ENCODE measurements at regions not wholly inside any gene's neighbourhood (a gene's known extent, or its start where the extent isn't known, plus 50 kb on each side); places are given as distances from the start of the nearest gene placed in this dataset.

DNA sequence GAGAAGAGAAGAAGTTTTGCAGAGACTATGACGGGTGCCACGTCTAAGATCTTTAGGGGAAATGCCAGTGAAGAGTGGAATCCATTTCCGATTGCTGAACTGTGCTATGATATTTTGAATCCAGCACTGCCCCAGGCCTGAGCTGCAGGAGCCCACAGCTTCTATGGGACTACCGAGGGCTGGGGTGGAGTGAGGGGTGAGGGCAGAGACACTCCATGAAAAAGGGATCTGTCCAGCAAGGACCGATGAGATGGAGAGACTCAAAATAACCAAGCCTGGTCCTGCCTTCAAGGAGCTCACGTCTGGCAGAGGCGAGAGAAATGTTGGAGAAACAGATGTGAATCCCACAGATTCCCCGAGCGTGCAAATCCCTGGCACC is 79.8 kb upstream of the MEF2A start:
- no peaks in the 10 kb centered on the region for H3K9me3 ChIP-seq (ENCODE audit: insufficient read depth in 2 of 2, low read depth in 1 of 2, low read length in 1 of 2)
- no peak overlapping the region for H3K14ac ChIP-seq (ENCODE audit: insufficient read length)
- POLR2A ChIA-PET (ENCODE audit: partially characterized antibody): interaction anchor here (0.9 kb wide), 1 partner anchor 188 kb away, joined by 3 read pairs; no protein-coding TSS in a partner anchor
- no peak overlapping the region for H4K5ac ChIP-seq (ENCODE audit: insufficient read length, low read depth, low read length)
- H3K27me3 ChIP-seq (replicated peaks in 1 of 4; ENCODE audit: control insufficient read depth in 3 of 4, extremely low read depth in 1 of 4, insufficient read depth in 3 of 4, low read length in 3 of 4): peaks cover 0 to 7% (median 5%) of the 10 kb centered on the region in 4 experiments; a peak in 5 of 7 replicates
- H3K79me2 ChIP-seq (ENCODE audit: control insufficient read depth in 1 of 2, insufficient read depth in 2 of 2, low read length in 2 of 2): no peaks in the 10 kb centered on the region
- no peak overlapping the region for H3K56ac ChIP-seq (replicated peaks; ENCODE audit: insufficient read length, low read depth, low read length)
- H2AK5ac ChIP-seq (ENCODE audit: low read depth, low read length): no peak overlapping the region
- peak overlapping the region; percentile 69 to 81 for H3K4me2 ChIP-seq (ENCODE audit: insufficient read depth in 1 of 2, low read depth in 2 of 2, low read length in 2 of 2)
- no peak overlapping the region for H3K27ac ChIP-seq (ENCODE audit: low read depth, low read length)
- H2BK5ac ChIP-seq (ENCODE audit: low read depth, low read length): peak overlapping the region; percentile 66; the same call in 1 of the 2 replicates
- 56% methylated on average over 7 of the region's 9 CpGs; no CpG with 5 or more reads in 1 of the 2 experiments for WGBS, 2 experiments (ENCODE audit: extremely low coverage in 1 of 2, insufficient coverage in 1 of 2, insufficient read length in 1 of 2, insufficient replicate concordance in 2 of 2, low coverage in 1 of 2, low lambda C conversion rate in 2 of 2, missing lambda C conversion rate in 1 of 2)
- H3K18ac ChIP-seq (ENCODE audit: extremely low read depth, low read length): peak overlapping the region; percentile 78
- no peak overlapping the region for H2BK120ac ChIP-seq (replicated peaks; ENCODE audit: low read depth, low read length)
- H4K20me1 ChIP-seq (replicated peaks in 1 of 2; ENCODE audit: control insufficient read depth in 1 of 2, insufficient read depth in 2 of 2, low read length in 2 of 2): no peaks in the 10 kb centered on the region
- peak overlapping the region; percentile 71 for H2BK12ac ChIP-seq (ENCODE audit: low read depth, low read length)
- DNase-seq (ENCODE audit: low read depth in 1 of 2, low spot score in 2 of 2): no peak
- H3K9ac ChIP-seq (replicated peaks in 1 of 4; ENCODE audit: extremely low read depth in 1 of 4, low read depth in 3 of 4, low read length in 3 of 4): no peak overlapping the region
- no peak overlapping the region for H4K8ac ChIP-seq (ENCODE audit: extremely low read depth, insufficient read depth, low read length)
- no peak overlapping the region for H2BK20ac ChIP-seq (ENCODE audit: low read length)
- peaks cover 5 to 16% (median 12%) of the 10 kb centered on the region in 4 experiments for H3K4me1 ChIP-seq (replicated peaks in 1 of 4; ENCODE audit: control insufficient read depth in 3 of 4, insufficient read depth in 4 of 4, low read length in 3 of 4)
- H2AFZ ChIP-seq (ENCODE audit: low read length): peak overlapping the region; percentile 36
- H3K4me3 ChIP-seq (ENCODE audit: extremely low read depth in 1 of 4, insufficient read depth in 2 of 4, low read depth in 3 of 4, low read length in 4 of 4): peak overlapping the region; percentile 30 to 56 (median 40); a peak in 6 of 8 replicates
- H3K79me1 ChIP-seq (ENCODE audit: low read depth, low read length): no peaks in the 10 kb centered on the region
- H3K4ac ChIP-seq (replicated peaks; ENCODE audit: insufficient read length, low read depth, low read length): no peak overlapping the region
- H3K23ac ChIP-seq (ENCODE audit: insufficient read length): no peak overlapping the region
- CTCF ChIA-PET (ENCODE audit: partially characterized antibody): interaction anchor here (1.5 kb wide), 1 partner anchor 218 kb away, joined by 5 read pairs; no protein-coding TSS in a partner anchor
- H2BK15ac ChIP-seq (ENCODE audit: low read length): peak overlapping the region; percentile 72; the same call in 1 of the 2 replicates
- peaks cover 12% of the 10 kb centered on the region; the same call in 1 of the 2 replicates for H3K23me2 ChIP-seq (ENCODE audit: low read depth, low read length)
- no peak for FAIRE-seq
- no peaks in the 10 kb centered on the region for H3K36me3 ChIP-seq (ENCODE audit: control insufficient read depth in 2 of 4, insufficient read depth in 4 of 4, low read length in 3 of 4)
- H4K91ac ChIP-seq (replicated peaks; ENCODE audit: insufficient read length, low read length): no peak overlapping the region
- TF ChIP-seq SUZ12 (IDR thresholded peaks at IDR 0.05; ENCODE audit: low read length) (no peak), MAFK (IDR thresholded peaks at IDR 0.05; ENCODE audit: low read depth, low read length) (no peak), TBP (IDR thresholded peaks at IDR 0.05; ENCODE audit: low read depth, low read length) (no peak), TCF12 (IDR thresholded peaks at IDR 0.05; ENCODE audit: low read depth, low read length) (no peak), CTBP2 (IDR thresholded peaks at IDR 0.05; ENCODE audit: borderline replicate concordance, insufficient read depth, insufficient read length, low read length) (no peak), ASH2L (IDR thresholded peaks at IDR 0.05; ENCODE audit: low read length) (no peak), POU5F1 (IDR thresholded peaks at IDR 0.05; ENCODE audit: low read depth, low read length) (no peak), RNF2 (IDR thresholded peaks at IDR 0.05; ENCODE audit: borderline replicate concordance, low read depth, low read length, missing control alignments, poor library complexity, severe bottlenecking) (no peak), FOSL1 (IDR thresholded peaks at IDR 0.05; ENCODE audit: insufficient read depth, low read depth, low read length) (no peak), BACH1 (IDR thresholded peaks at IDR 0.05; ENCODE audit: low read length) (no peak), CHD2 (IDR thresholded peaks at IDR 0.05; ENCODE audit: low read length) (no peak), RFX5 (IDR thresholded peaks at IDR 0.05; ENCODE audit: borderline replicate concordance, low read depth, low read length) (no peak), RXRA (IDR thresholded peaks at IDR 0.05; ENCODE audit: insufficient read depth, low read depth, low read length) (no peak), SRF (IDR thresholded peaks at IDR 0.05; ENCODE audit: low read depth, low read length) (no peak)

All from H1 (cell line).